EH (cell line): ENCODE measurements at regions not wholly inside any gene's neighbourhood (a gene's known extent, or its start where the extent isn't known, plus 50 kb on each side); places are given as distances from the start of the nearest gene placed in this dataset.
"Not testable (repeated sequence)": the region's sequence is repeated elsewhere in the genome, so short reads cannot be mapped to it uniquely, and the experiment has no call there.

Experiments used
- DNase-seq: peaks from one replicate; pipeline ENCODE4 v3.0.0-alpha.2; 2015; ENCODE audit warnings: low read depth

- no peak for DNase-seq
Observed at GRCh38 chr1:191671236-191671635, 487.0 kb upstream of the RGS18 start.

GRCh38 chr1:191674626-191675179, 483.6 kb upstream of the RGS18 start:
- no peak for DNase-seq

GRCh38 chr1:191675856-191676783, 482.1 kb upstream of the RGS18 start:
- no peak for DNase-seq

- no peak for DNase-seq
Observed at GRCh38 chr1:191685669-191686068, 472.6 kb upstream of the RGS18 start.

- DNase-seq = no peak
Observed at GRCh38 chr1:191687721-191688120, 470.5 kb upstream of the RGS18 start.

GRCh38 chr1:191690931-191691330, 467.3 kb upstream of the RGS18 start:
- no peak for DNase-seq

GRCh38 chr1:191693797-191694196, 464.5 kb upstream of the RGS18 start:
- DNase-seq = no peak

GRCh38 chr1:191695865-191696264, 462.4 kb upstream of the RGS18 start:
- no peak for DNase-seq

- no peak for DNase-seq
Observed at GRCh38 chr1:191696354-191696753, 461.9 kb upstream of the RGS18 start.

GRCh38 chr1:191697556-191697955, 460.7 kb upstream of the RGS18 start:
- no peak for DNase-seq

GRCh38 chr1:191698246-191698645, 460.0 kb upstream of the RGS18 start:
- DNase-seq = no peak

GRCh38 chr1:191699343-191699742, 458.9 kb upstream of the RGS18 start:
- no peak for DNase-seq

- DNase-seq = no peak
Observed at GRCh38 chr1:191700922-191701321, 457.3 kb upstream of the RGS18 start.

- DNase-seq = no peak
Observed at GRCh38 chr1:191702124-191702523, 456.1 kb upstream of the RGS18 start.

- no peak for DNase-seq
Observed at GRCh38 chr1:191707288-191707687, 451.0 kb upstream of the RGS18 start.

- DNase-seq = no peak
Observed at GRCh38 chr1:191709215-191709614, 449.0 kb upstream of the RGS18 start.

GRCh38 chr1:191711961-191712360, 446.3 kb upstream of the RGS18 start:
- no peak for DNase-seq

- no peak for DNase-seq
Observed at GRCh38 chr1:191714845-191715244, 443.4 kb upstream of the RGS18 start.

- DNase-seq = no peak
Observed at GRCh38 chr1:191729742-191730141, 428.5 kb upstream of the RGS18 start.

- DNase-seq = not testable (repeated sequence)
Observed at GRCh38 chr1:191731608-191732302, 426.5 kb upstream of the RGS18 start.

- DNase-seq = no peak
Observed at GRCh38 chr1:191734321-191734720, 423.9 kb upstream of the RGS18 start.

GRCh38 chr1:191739544-191739943, 418.7 kb upstream of the RGS18 start:
- no peak for DNase-seq

GRCh38 chr1:191752342-191752741, 405.9 kb upstream of the RGS18 start:
- no peak for DNase-seq
